IMR-90 (cell line): ENCODE measurements at regions not wholly inside any gene's neighbourhood (a gene's known extent, or its start where the extent isn't known, plus 50 kb on each side); places are given as distances from the start of the nearest gene placed in this dataset.

Source experiments
- ATAC-seq: fragments of 200-7000 bp; cut with Tn5 transposase; 2 replicates; pipeline ENCODE4 v1.9.1; 2020; ENCODE audit warnings: low read depth, mild to moderate bottlenecking, moderate library complexity
- BruUV-seq: library from RNA; stranded (reverse); fragments of 400-500 nt; replicated peaks from 2 replicates; lab custom pipeline; 2021; lab: Mats Ljungman, UMichigan
- CTCF ChIA-PET: fragments of 300-600 bp; formaldehyde crosslinking; extraction: SDS; loops from one replicate; lab custom pipeline; 2021; ENCODE audit warnings: antibody characterized with exemption; lab: Yijun Ruan, JAX
- POLR2A ChIA-PET: fragments of 300-600 bp; sonication (Branson Sonifier 250); formaldehyde crosslinking; loops from one replicate; lab custom pipeline; 2022; ENCODE audit warnings: antibody characterized with exemption; ENCODE audit not compliant: unreplicated experiment; lab: Charles Lee
- DNase-seq: peaks from one replicate; pipeline ENCODE4 v3.0.0; 2013
- H2AFZ ChIP-seq: replicated peaks from 2 replicates; pipeline ENCODE3; 2013; ENCODE audit warnings: low read length, mild to moderate bottlenecking; ENCODE audit not compliant: poor library complexity
- H2AK5ac ChIP-seq: 2 replicates; pipeline ENCODE4 v1.6.1; 2013; ENCODE audit warnings: low read depth, low read length, inconsistent platforms
- H2AK9ac ChIP-seq: replicated peaks from 2 replicates; pipeline ENCODE3; 2013; ENCODE audit warnings: mild to moderate bottlenecking, low read depth, low read length, moderate library complexity; ENCODE audit not compliant: poor library complexity
- H2BK120ac ChIP-seq: 2 replicates; pipeline ENCODE4 v1.6.1; 2013; ENCODE audit warnings: low read depth, low read length, inconsistent platforms
- H2BK15ac ChIP-seq: 3 replicates; pipeline ENCODE4 v1.6.1; 2013; ENCODE audit warnings: low read depth, low read length, inconsistent platforms
- H2BK20ac ChIP-seq: 2 replicates; pipeline ENCODE4 v1.6.1; 2013; ENCODE audit warnings: low read depth, mild to moderate bottlenecking, inconsistent platforms, low read length, moderate library complexity
- H2BK5ac ChIP-seq: 2 replicates; pipeline ENCODE4 v1.6.1; 2013; ENCODE audit warnings: mild to moderate bottlenecking, low read depth, low read length, inconsistent platforms; ENCODE audit not compliant: poor library complexity, severe bottlenecking
- H3K14ac ChIP-seq: replicated peaks from 2 replicates; pipeline ENCODE4 v1.6.1; 2013; ENCODE audit warnings: low read depth, low read length, inconsistent platforms
- H3K18ac ChIP-seq: 2 replicates; pipeline ENCODE4 v1.6.1; 2013; ENCODE audit warnings: low read depth, low read length, control low read depth
- H3K23ac ChIP-seq: 2 replicates; pipeline ENCODE4 v1.6.1; 2013; ENCODE audit warnings: low read depth, low read length, inconsistent platforms
- H3K27ac ChIP-seq: 2 replicates; pipeline ENCODE4 v1.5.1; 2013; ENCODE audit warnings: mild to moderate bottlenecking, control low read depth, low read length; ENCODE audit not compliant: insufficient read depth
- H3K27me3 ChIP-seq: 2 replicates; pipeline ENCODE4 v1.6.1; 2013; ENCODE audit warnings: low read length; ENCODE audit not compliant: control insufficient read depth, insufficient read depth
- H3K36me3 ChIP-seq: 2 replicates; pipeline ENCODE4 v1.6.1; 2013; ENCODE audit warnings: low read length, mixed read lengths; ENCODE audit not compliant: control insufficient read depth, insufficient read depth
- H3K4ac ChIP-seq: 2 replicates; pipeline ENCODE4 v1.6.1; 2013; ENCODE audit warnings: low read depth, low read length, inconsistent platforms
- H3K4me1 ChIP-seq: 2 replicates; pipeline ENCODE4 v1.6.1; 2013; ENCODE audit warnings: low read length, mixed read lengths; ENCODE audit not compliant: control insufficient read depth, insufficient read depth
- H3K4me2 ChIP-seq: 2 replicates; pipeline ENCODE4 v1.6.1; 2013; ENCODE audit warnings: low read depth, mild to moderate bottlenecking, control low read depth, low read length, moderate library complexity
- H3K4me3 ChIP-seq: 2 replicates; pipeline ENCODE4 v1.5.1; 2013; ENCODE audit warnings: low read depth, mild to moderate bottlenecking, control low read depth, low read length, moderate library complexity; ENCODE audit not compliant: insufficient read depth
- H3K56ac ChIP-seq: 2 replicates; pipeline ENCODE4 v1.6.1; 2013; ENCODE audit warnings: low read length, inconsistent platforms; ENCODE audit not compliant: insufficient read depth; ENCODE audit errors: extremely low read depth
- H3K79me1 ChIP-seq, 2 experiments: 2 replicates each; pipeline ENCODE4 v1.6.1; 2013; ENCODE audit warnings: low read length in 2 of 2, inconsistent platforms in 1 of 2, low read depth in 1 of 2
- H3K9ac ChIP-seq: 2 replicates; pipeline ENCODE4 v1.6.1; 2013; ENCODE audit warnings: low read depth, low read length, control low read depth
- H3K9me1 ChIP-seq: 2 replicates; pipeline ENCODE4 v1.6.1; 2013; ENCODE audit warnings: low read length, inconsistent platforms; ENCODE audit not compliant: insufficient read depth
- H3K9me3 ChIP-seq: 2 replicates; pipeline ENCODE4 v1.6.1; 2013; ENCODE audit warnings: low read length; ENCODE audit not compliant: control insufficient read depth, insufficient read depth
- H4K20me1 ChIP-seq: 2 replicates; pipeline ENCODE4 v1.6.1; 2013; ENCODE audit warnings: low read length, inconsistent platforms; ENCODE audit not compliant: insufficient read depth
- H4K5ac ChIP-seq: 2 replicates; pipeline ENCODE4 v1.6.1; 2013; ENCODE audit warnings: mild to moderate bottlenecking, low read depth, low read length, control low read depth
- H4K8ac ChIP-seq, 2 experiments: 2 replicates each; pipeline ENCODE4 v1.6.1; 2013; ENCODE audit warnings: low read depth in 2 of 2, low read length in 2 of 2, control low read depth in 1 of 2, inconsistent platforms in 1 of 2
- H4K91ac ChIP-seq: 2 replicates; pipeline ENCODE4 v1.6.1; 2013; ENCODE audit warnings: low read depth, low read length, inconsistent platforms; ENCODE audit not compliant: insufficient read depth
- BHLHE40 ChIP-seq: fragments of 150-350 bp; IDR thresholded peaks from 2 replicates; pipeline ENCODE4 v1.6.1; 2016; ENCODE audit warnings: mild to moderate bottlenecking, low read depth, low read length
- USF2 ChIP-seq: fragments of 150-350 bp; IDR thresholded peaks from 2 replicates; pipeline ENCODE4 v1.6.1; 2017; ENCODE audit warnings: mild to moderate bottlenecking, antibody characterized with exemption, low read length, low read depth
- WGBS, 2 experiments: methylation state at CpG; one replicate each; pipeline versions ENCODE4 v1.1.5 to v1.1.7; 2013; ENCODE audit warnings: missing lambda C conversion rate in 2 of 2; ENCODE audit not compliant: insufficient read length in 1 of 2; ENCODE audit errors: extremely low coverage in 2 of 2; 5-methylcytosine and 5-hydroxymethylcytosine counted together
- dilution Hi-C: fragments of 300-500 bp; cut with HindIII; formaldehyde crosslinking; loops from one replicate; pipeline ENCODE4 v1.14.3; 2018; ENCODE audit warnings: low sequenced_read_pairs; ENCODE audit not compliant: unreplicated experiment
- in situ Hi-C: fragments of 300-500 bp; cut with MboI; formaldehyde crosslinking; loops from 3 replicates; pipeline ENCODE4 v1.14.3; 2019; ENCODE audit warnings: low sequenced_read_pairs, inconsistent platforms, mixed read lengths
- intact Hi-C: fragments of 100-400 bp; cut with micrococcal nuclease; formaldehyde crosslinking; loops from 2 replicates; pipeline ENCODE4 v1.10.0; 2022

GRCh38 chr18:28707006-28707405 is 530.1 kb upstream of the CDH2 start:
- no peak overlapping the region for H2AFZ ChIP-seq
- no peak overlapping the region for H3K18ac ChIP-seq
- CTCF ChIA-PET, result no interaction called here

More at GRCh38 chr18:28707006-28707405, 530.1 kb upstream of the CDH2 start:
- no peak overlapping the region for H3K4me2 ChIP-seq
- no CpG with 5 or more reads among the region's 4 CpGs for WGBS, 2 experiments
- H3K14ac ChIP-seq, result no peak overlapping the region
- TF ChIP-seq BHLHE40 (no peak), USF2 (no peak)
- H3K4me1 ChIP-seq, result no peaks in the 10 kb centered on the region
- POLR2A ChIA-PET, result no interaction called here
- no peak overlapping the region for H3K4ac ChIP-seq
- H2BK20ac ChIP-seq, result no peak overlapping the region
- no peak for ATAC-seq
- H3K9me1 ChIP-seq, result no peaks in the 10 kb centered on the region
- H3K27ac ChIP-seq, result no peak overlapping the region
- no peak overlapping the region for H4K5ac ChIP-seq
- H4K8ac ChIP-seq, result no peak overlapping the region
- no peak overlapping the region for H4K91ac ChIP-seq
- no peak overlapping the region for H2AK5ac ChIP-seq
- no peak overlapping the region for H2BK120ac ChIP-seq
- no peak overlapping the region for H2BK15ac ChIP-seq
- DNase-seq, result no peak
- no peak overlapping the region for H3K9ac ChIP-seq
- in situ Hi-C loops, result no loop called here
- no peak overlapping the region for H3K23ac ChIP-seq
- H2AK9ac ChIP-seq, result no peak overlapping the region
- no peak overlapping the region for H2BK5ac ChIP-seq
- no peaks in the 10 kb centered on the region for H4K20me1 ChIP-seq
- no peak overlapping the region for H3K56ac ChIP-seq
- no peaks in the 10 kb centered on the region for H3K27me3 ChIP-seq
- no peaks in the 10 kb centered on the region for H3K36me3 ChIP-seq
- intact Hi-C loops, result no loop called here
- no TSS peak for BruUV-seq
- dilution Hi-C loops, result no loop called here
- H3K4me3 ChIP-seq, result no peak overlapping the region
- no peaks in the 10 kb centered on the region for H3K9me3 ChIP-seq
- H3K79me1 ChIP-seq, result no peaks in the 10 kb centered on the region
